ENCODE measurements at regions not wholly inside any gene's neighbourhood (a gene's known extent, or its start where the extent isn't known, plus 50 kb on each side); places are given as distances from the start of the nearest gene placed in this dataset.

DNA sequence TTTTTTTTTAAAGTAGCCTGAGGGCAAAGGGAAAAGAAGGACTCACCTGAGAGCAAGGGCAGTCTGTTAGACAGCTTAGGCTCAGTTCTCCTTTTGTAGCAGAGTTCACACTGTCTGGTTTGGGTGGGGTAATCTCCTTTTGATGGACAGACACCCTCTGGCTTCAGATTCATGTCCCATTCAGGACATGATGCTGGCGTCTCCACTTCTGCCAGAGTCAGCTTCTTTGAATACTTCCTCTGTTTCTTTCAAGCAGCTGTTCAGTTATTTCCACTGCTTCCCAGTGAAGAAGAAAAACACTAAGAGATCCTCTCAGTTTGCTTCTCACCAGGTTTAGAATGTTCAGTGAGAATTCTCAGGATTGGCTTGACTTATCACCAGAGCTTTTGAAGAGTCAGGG is 79.0 kb upstream of the HSD17B12 start:
- in situ Hi-C loops (cut with MboI; ENCODE audit: low pct_unique_long_range_greater_than_20kb, low sequenced_read_pairs): no loop called here
- no peak for DNase-seq

DNA sequence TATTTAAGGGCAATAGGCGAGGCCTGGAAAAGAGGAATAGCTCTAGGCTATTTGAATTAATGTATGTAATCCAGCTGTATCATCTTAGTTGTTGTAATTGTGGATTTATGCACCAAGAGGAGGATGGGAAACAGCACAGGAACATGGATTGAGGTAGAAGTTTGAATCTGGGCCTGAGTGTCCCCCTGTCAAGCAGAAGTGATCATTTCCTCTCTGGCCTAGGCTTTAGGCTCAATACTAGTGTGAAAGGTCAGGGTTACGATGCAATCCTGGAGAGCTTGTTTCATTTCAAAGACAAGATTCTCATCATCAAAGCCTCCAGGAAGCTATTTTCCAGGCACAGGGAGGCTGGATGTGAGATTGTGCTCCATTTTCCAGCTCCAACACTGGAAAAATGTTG is 77.9 kb upstream of the HSD17B12 start:
- in situ Hi-C loops (cut with MboI; ENCODE audit: low pct_unique_long_range_greater_than_20kb, low sequenced_read_pairs): no loop called here

DNA sequence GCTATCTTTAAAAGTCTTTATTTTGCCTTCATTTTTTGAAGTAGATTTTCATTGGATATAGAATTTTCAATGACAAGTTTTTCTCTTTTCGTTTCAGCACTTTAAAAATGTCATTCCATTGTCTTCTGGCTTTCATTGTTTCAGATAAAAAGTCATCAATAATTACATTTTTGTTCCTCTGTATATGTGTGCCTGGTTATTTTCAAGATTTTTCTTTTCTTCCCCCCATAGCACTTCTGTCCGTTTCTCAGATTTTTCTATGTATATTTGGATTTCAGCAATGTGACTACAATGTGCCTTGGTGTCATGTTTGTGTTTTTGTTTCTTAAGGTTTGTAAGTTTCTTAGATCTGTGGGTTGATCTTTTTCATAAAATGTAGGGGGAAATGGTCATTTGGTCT is 66.3 kb upstream of the HSD17B12 start:
- DNase-seq: peak; percentile 4
- in situ Hi-C loops (cut with MboI; ENCODE audit: low pct_unique_long_range_greater_than_20kb, low sequenced_read_pairs): no loop called here

More for the DNA sequence above, 77.9 kb upstream of the HSD17B12 start:
- no peak for DNase-seq

DNA sequence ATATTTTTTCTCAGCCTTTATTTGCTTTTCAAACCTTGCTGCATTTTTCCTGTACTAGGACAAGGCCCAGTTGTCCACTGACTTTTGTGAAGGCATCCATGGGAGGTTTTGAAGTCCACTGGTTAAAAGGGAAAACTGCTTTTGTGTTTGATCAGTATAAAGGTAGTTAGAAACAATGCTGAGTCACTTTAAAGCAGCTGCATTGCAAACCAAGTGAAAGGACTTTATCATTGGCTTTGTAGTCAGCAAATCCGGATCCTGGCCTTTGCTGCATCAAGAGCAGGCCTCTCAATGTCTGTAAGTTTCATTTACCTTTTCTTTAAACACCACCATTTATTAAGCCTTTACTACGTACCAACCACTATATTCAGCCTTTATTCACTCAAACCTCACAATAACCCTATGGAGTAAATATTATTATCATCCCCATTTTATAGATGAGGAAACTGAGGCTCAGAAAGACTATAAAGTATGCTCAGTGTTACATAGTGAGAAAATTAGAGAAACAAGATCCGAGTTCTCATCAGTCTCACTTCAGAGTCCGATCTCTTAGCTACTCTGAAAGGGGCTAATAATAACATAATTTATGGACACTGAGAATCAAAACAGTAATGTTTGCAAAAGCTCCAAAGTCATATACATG is 60.6 kb upstream of the HSD17B12 start:
- in situ Hi-C loops (cut with MboI; ENCODE audit: low pct_unique_long_range_greater_than_20kb, low sequenced_read_pairs): no loop called here
- DNase-seq: no peak

DNA sequence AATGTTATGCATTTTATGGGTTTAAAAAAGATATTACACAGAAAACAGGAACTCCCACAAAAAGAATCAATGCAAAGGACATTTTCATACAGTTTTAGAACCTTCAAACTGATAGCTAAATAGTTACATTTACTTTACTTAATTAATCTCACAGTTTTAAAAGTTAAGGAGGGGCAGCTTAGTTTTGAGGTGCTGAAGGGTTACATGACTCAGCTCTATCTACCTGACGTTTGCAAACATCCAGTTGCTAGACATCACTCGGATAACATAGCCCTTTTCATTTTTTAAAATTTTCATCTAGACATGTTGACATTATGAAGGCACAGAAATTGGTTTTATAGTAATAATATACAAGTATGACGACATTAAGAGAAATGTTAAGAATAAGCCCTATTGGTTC is 53.7 kb upstream of the HSD17B12 start:
- DNase-seq: no peak
- in situ Hi-C loops (cut with MboI; ENCODE audit: low pct_unique_long_range_greater_than_20kb, low sequenced_read_pairs): no loop called here

All from KBM-7 (cell line).